T-helper 2 cell treated with Interferon-gamma antibody and Interleukin-4, amounts not matched to agents 5 μg/mL and 100 μg/mL, for 36 hours (primary cell): ENCODE measurements at regions not wholly inside any gene's neighbourhood (a gene's known extent, or its start where the extent isn't known, plus 50 kb on each side); places are given as distances from the start of the nearest gene placed in this dataset.

Experiments
- DNase-seq: peaks from one replicate; pipeline ENCODE4 v3.0.0; 2021; ENCODE audit warnings: low spot score
- H3K27ac Mint-ChIP-seq: one replicate; pipeline ENCODE4 v1.8.0; 2021; ENCODE audit warnings: mild to moderate bottlenecking, mixed read lengths
- H3K27me3 Mint-ChIP-seq: one replicate; pipeline ENCODE4 v1.8.0; 2021; ENCODE audit warnings: low read depth, mixed read lengths
- H3K36me3 Mint-ChIP-seq: one replicate; pipeline ENCODE4 v1.8.0; 2021; ENCODE audit warnings: low read depth, mixed read lengths
- H3K4me1 Mint-ChIP-seq: one replicate; pipeline ENCODE4 v1.8.0; 2021; ENCODE audit warnings: low read depth, mixed read lengths
- H3K4me3 Mint-ChIP-seq: one replicate; pipeline ENCODE4 v1.8.0; 2022; ENCODE audit warnings: mild to moderate bottlenecking, moderate library complexity, mixed read lengths
- H3K9me3 Mint-ChIP-seq: one replicate; pipeline ENCODE4 v1.8.0; 2021; ENCODE audit warnings: mixed read lengths

GRCh38 chr4:11565899-11566298, 137.2 kb upstream of the HS3ST1 start:
- no peaks in the 10 kb centered on the region for H3K4me1 Mint-ChIP-seq
- H3K9me3 Mint-ChIP-seq = no peaks in the 10 kb centered on the region
- no peak for DNase-seq
- no peaks in the 10 kb centered on the region for H3K27me3 Mint-ChIP-seq
- no peak overlapping the region for H3K27ac Mint-ChIP-seq
- no peak overlapping the region for H3K4me3 Mint-ChIP-seq
- H3K36me3 Mint-ChIP-seq = no peaks in the 10 kb centered on the region

DNA sequence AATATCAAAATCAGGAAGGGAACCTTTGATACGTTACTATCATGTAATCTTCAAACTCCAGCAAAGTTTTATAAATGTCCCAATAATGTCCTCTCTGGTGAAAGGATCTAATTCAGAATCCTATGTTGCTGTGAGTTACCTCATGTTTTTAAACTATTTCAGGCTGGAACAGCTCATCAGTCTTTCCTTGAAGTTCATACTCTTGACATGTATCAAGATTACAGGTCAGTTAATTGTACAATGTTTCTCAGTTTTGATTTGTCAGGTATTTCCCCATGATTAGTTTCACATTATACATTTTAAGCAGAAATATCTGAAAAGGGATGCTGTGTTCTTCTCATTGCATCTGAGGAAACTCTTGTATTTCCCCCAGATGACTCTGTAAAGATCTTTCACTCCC, 136.5 kb upstream of the HS3ST1 start:
- Mint-ChIP-seq H3K27ac (no peak overlapping the region), H3K4me1 (no peaks in the 10 kb centered on the region), H3K36me3 (no peaks in the 10 kb centered on the region), H3K27me3 (no peaks in the 10 kb centered on the region), H3K4me3 (no peak overlapping the region), H3K9me3 (no peaks in the 10 kb centered on the region)
- DNase-seq = no peak

GRCh38 chr4:11564021-11564420, 135.3 kb upstream of the HS3ST1 start:
- Mint-ChIP-seq H3K4me1 (no peaks in the 10 kb centered on the region), H3K27ac (no peak overlapping the region), H3K36me3 (no peaks in the 10 kb centered on the region), H3K9me3 (no peaks in the 10 kb centered on the region), H3K27me3 (no peaks in the 10 kb centered on the region), H3K4me3 (no peak overlapping the region)
- DNase-seq = no peak

- no peak overlapping the region for H3K27ac Mint-ChIP-seq
- no peak for DNase-seq
- H3K4me3 Mint-ChIP-seq = no peak overlapping the region
- H3K9me3 Mint-ChIP-seq = no peaks in the 10 kb centered on the region
- no peaks in the 10 kb centered on the region for H3K27me3 Mint-ChIP-seq
- no peaks in the 10 kb centered on the region for H3K36me3 Mint-ChIP-seq
- peaks cover 3% of the 10 kb centered on the region for H3K4me1 Mint-ChIP-seq
Observed at GRCh38 chr4:11549525-11549924, 120.8 kb upstream of the HS3ST1 start.

GRCh38 chr4:11548597-11549082, 119.9 kb upstream of the HS3ST1 start:
- no peak for DNase-seq
- H3K4me3 Mint-ChIP-seq = no peak overlapping the region
- no peak overlapping the region for H3K27ac Mint-ChIP-seq
- H3K9me3 Mint-ChIP-seq = no peaks in the 10 kb centered on the region
- H3K27me3 Mint-ChIP-seq = no peaks in the 10 kb centered on the region
- H3K36me3 Mint-ChIP-seq = no peaks in the 10 kb centered on the region
- H3K4me1 Mint-ChIP-seq = peaks cover 3% of the 10 kb centered on the region

GRCh38 chr4:11546391-11547175, 117.9 kb upstream of the HS3ST1 start:
- Mint-ChIP-seq H3K27ac (no peak overlapping the region), H3K4me1 (peaks cover 3% of the 10 kb centered on the region), H3K9me3 (no peaks in the 10 kb centered on the region), H3K27me3 (no peaks in the 10 kb centered on the region), H3K4me3 (no peak overlapping the region), H3K36me3 (no peaks in the 10 kb centered on the region)
- no peak for DNase-seq

DNA sequence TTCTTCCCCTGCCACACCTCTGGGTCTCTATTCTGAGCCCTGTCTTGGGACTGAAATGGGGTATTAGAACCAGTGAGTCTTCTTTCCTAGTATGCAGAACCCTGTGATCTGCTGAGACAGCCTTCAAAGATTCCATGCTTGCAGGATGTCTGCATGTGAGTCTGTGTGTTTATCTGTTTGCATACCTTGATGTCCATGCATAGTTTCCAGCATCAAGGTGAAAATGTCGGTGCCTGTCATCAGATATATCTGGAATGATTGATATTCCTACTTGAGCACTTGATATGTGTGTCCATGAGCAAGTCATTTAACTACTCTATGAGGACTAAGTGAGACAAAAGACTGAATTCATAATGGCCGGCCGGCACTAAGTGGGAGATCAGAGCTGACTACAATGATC, 117.0 kb upstream of the HS3ST1 start:
- H3K4me1 Mint-ChIP-seq = peaks cover 3% of the 10 kb centered on the region
- no peaks in the 10 kb centered on the region for H3K36me3 Mint-ChIP-seq
- no peaks in the 10 kb centered on the region for H3K9me3 Mint-ChIP-seq
- H3K27ac Mint-ChIP-seq = no peak overlapping the region
- DNase-seq = no peak
- no peak overlapping the region for H3K4me3 Mint-ChIP-seq
- H3K27me3 Mint-ChIP-seq = no peaks in the 10 kb centered on the region

- Mint-ChIP-seq H3K9me3 (no peaks in the 10 kb centered on the region), H3K27ac (no peak overlapping the region), H3K4me1 (peaks cover 3% of the 10 kb centered on the region), H3K4me3 (no peak overlapping the region), H3K36me3 (no peaks in the 10 kb centered on the region), H3K27me3 (no peaks in the 10 kb centered on the region)
- no peak for DNase-seq
Observed at GRCh38 chr4:11544211-11544610, 115.5 kb upstream of the HS3ST1 start.

DNA sequence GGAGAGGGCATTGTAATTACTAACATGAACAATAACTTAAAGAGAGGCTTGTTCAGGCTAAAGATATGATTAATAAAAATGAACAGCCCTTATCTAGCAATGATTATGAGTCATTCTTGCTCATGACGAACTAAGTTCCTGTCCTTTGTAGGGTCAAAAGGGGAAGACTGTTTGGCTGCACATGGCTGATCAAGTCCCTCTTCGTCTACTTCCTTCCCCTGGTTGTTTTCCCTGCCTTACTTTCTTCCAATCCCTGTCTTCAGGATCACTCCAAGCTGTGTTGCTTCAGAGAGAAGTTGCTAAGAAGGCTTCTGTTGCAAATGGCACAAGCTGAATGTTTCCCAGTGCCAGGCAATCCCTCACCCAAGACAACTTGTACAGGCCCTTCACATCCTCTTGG, 115.0 kb upstream of the HS3ST1 start:
- no peak overlapping the region for H3K4me3 Mint-ChIP-seq
- no peaks in the 10 kb centered on the region for H3K9me3 Mint-ChIP-seq
- H3K27ac Mint-ChIP-seq = no peak overlapping the region
- no peaks in the 10 kb centered on the region for H3K36me3 Mint-ChIP-seq
- DNase-seq = no peak
- no peaks in the 10 kb centered on the region for H3K27me3 Mint-ChIP-seq
- no peaks in the 10 kb centered on the region for H3K4me1 Mint-ChIP-seq

GRCh38 chr4:11542952-11543351, 114.3 kb upstream of the HS3ST1 start:
- Mint-ChIP-seq H3K27me3 (no peaks in the 10 kb centered on the region), H3K9me3 (no peaks in the 10 kb centered on the region), H3K36me3 (no peaks in the 10 kb centered on the region), H3K4me1 (no peaks in the 10 kb centered on the region), H3K4me3 (no peak overlapping the region), H3K27ac (no peak overlapping the region)
- DNase-seq = no peak

DNA sequence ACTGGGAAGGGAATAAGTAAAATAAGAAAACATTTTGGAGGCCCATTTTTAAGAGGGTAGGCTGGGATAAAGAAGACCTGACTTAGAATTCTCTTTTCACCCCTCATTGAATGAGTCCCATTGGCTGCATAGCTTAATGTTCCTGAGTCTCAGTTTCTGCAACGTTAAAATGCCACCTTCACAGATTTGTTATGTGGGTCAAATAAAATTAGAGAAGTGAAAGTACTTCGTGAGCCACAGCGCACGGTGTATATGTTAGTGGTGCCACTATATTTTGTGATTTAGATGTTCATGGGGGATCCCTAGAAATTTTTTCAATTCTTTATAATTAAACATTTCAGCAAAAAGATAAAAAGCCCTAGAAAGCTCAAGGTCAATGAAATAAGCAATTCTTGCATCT, 109.2 kb upstream of the HS3ST1 start:
- Mint-ChIP-seq H3K4me3 (no peak overlapping the region), H3K4me1 (no peaks in the 10 kb centered on the region), H3K27me3 (no peaks in the 10 kb centered on the region), H3K9me3 (no peaks in the 10 kb centered on the region), H3K36me3 (no peaks in the 10 kb centered on the region), H3K27ac (no peak overlapping the region)
- DNase-seq = no peak

DNA sequence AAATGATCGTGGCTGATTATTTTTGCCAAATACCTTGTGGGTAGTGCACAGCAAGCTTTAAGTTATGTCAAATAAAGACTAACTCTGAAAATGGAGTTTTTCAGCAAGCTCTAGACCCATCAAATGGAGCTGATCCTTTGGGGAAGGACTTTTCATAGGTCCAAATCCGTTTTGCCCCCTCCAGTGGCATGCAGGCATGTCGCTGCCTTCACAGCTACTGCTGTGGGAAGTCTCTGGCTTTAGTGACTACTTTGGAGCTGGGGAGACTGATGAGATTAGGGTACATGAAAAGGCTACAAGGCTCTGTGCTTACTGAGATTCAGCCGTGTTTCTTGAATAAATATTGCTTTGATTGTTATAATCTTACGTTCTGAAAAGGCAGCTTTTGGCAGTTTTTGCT, 106.6 kb upstream of the HS3ST1 start:
- no peak overlapping the region for H3K27ac Mint-ChIP-seq

DNA sequence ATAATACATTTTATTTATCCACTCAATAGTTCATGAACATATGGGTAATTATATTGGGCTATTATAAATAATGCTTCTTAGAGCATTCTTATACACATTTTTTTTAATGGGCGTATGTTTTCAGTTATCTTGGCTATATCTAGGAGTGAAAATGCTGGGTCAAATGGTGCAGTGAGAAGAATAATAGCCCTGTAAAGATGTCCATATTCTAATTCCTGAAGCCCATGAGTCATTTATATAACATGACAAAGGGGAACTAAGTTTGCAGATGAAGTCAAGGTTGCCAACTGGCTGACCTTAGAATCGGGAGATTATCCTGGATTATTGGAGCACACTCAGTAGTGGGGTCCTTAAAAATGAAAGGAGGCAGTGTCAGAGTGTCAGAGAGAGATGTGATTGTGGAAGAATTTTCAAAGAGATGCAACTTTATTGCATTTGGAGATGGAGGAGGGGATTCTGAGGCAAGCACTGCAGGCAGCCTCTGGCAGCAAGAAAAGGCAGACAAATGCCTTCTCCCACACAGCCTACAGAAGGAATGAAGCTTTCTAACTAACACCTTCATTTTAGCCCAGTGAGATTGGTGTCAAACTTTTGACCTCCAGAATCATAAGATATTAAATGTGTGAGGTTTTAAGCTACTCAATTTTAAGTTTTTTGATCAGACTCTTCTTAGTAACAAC, 106.1 kb upstream of the HS3ST1 start:
- no peak for DNase-seq
- H3K4me3 Mint-ChIP-seq = no peak overlapping the region
- no peak overlapping the region for H3K27ac Mint-ChIP-seq
- no peaks in the 10 kb centered on the region for H3K4me1 Mint-ChIP-seq
- peaks cover 7% of the 10 kb centered on the region for H3K9me3 Mint-ChIP-seq
- H3K27me3 Mint-ChIP-seq = no peaks in the 10 kb centered on the region
- no peaks in the 10 kb centered on the region for H3K36me3 Mint-ChIP-seq

More for the DNA sequence above, 106.6 kb upstream of the HS3ST1 start:
- Mint-ChIP-seq H3K36me3 (no peaks in the 10 kb centered on the region), H3K4me1 (no peaks in the 10 kb centered on the region), H3K9me3 (peaks cover 5% of the 10 kb centered on the region), H3K27me3 (no peaks in the 10 kb centered on the region), H3K4me3 (no peak overlapping the region)
- no peak for DNase-seq

DNA sequence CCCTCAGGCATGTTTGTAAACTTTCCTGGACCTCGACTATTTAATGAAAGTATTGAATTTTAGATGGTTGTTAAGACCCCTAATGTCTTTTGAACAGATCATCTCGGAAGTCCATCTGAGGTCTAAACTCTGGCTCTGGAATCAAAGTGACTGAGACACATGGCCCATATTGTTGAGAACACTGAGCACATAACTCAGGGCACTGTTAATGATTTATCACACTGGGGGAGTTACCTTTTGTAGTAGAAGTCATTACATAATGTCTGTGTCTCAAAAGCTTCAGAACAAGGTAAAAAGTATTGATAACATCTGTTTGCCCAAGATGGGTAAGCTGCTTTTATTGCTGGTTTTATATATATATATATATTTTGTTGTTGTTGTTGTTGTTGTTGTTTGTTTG, 103.4 kb upstream of the HS3ST1 start:
- H3K9me3 Mint-ChIP-seq = peaks cover 7% of the 10 kb centered on the region
- H3K36me3 Mint-ChIP-seq = no peaks in the 10 kb centered on the region
- no peak overlapping the region for H3K4me3 Mint-ChIP-seq
- no peak overlapping the region for H3K27ac Mint-ChIP-seq
- no peak for DNase-seq
- no peaks in the 10 kb centered on the region for H3K4me1 Mint-ChIP-seq
- H3K27me3 Mint-ChIP-seq = peaks cover 4% of the 10 kb centered on the region
